Fibroblast of skin of left biceps (primary cell): ENCODE measurements at regions not wholly inside any gene's neighbourhood (a gene's known extent, or its start where the extent isn't known, plus 50 kb on each side); places are given as distances from the start of the nearest gene placed in this dataset.

Experiments
- DNase-seq, 2 experiments: peaks; one replicate each; pipeline ENCODE4 v3.0.0-alpha.2; 2013; ENCODE audit warnings: low read depth in 2 of 2

GRCh38 chr2:16507655-16508489, 157.8 kb downstream of the CYRIA start:
- no peak for DNase-seq

- no peak for DNase-seq
Measured at GRCh38 chr2:16506366-16506765, 159.3 kb downstream of the CYRIA start.

DNA sequence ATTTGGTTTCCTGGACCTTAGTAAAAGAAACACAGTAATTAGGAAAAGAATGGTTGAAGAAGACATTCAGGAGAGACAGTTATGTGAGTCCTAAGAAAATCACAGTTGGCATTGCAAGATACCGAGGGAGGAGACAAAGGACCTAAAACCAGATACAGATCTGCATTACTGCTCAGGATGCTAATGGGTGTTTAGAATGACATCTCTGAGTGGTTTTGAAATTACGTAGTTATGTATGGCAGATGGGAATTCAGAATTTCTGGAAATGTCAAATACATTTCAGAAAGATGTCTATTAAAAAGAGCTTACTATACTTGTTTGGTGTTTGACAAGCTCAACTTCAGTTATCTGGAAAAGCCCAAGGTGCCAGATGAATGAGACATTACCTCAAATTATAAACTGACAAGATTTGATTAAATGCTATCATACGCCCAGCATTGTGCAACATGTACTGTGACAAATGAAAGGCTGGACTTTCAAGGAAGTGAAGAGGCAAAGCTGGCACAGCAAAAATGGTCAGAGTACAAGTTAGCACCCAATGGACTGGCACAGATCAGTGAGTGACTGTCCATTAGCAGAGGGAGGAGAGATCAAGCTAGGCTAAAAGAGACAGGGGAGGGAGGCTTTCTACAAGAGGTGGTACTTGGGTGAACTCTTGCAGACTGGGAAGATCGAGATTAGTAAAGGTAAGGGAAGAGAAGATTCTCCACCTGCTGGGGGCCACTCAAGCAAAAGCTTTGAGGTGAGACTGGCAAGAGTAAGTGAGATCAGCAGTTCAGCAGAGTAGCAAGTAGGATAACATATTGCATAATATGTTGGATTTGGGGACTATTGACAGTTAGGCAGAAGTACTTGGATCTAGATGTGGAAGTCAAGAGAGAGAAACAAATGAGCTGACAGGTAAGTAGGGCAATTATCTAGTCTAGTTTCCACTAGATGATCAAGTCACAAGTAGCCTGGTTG, 168.9 kb downstream of the CYRIA start:
- no peak for DNase-seq

- DNase-seq: no peak
Measured at GRCh38 chr2:16495509-16496208, 170.0 kb downstream of the CYRIA start.

DNA sequence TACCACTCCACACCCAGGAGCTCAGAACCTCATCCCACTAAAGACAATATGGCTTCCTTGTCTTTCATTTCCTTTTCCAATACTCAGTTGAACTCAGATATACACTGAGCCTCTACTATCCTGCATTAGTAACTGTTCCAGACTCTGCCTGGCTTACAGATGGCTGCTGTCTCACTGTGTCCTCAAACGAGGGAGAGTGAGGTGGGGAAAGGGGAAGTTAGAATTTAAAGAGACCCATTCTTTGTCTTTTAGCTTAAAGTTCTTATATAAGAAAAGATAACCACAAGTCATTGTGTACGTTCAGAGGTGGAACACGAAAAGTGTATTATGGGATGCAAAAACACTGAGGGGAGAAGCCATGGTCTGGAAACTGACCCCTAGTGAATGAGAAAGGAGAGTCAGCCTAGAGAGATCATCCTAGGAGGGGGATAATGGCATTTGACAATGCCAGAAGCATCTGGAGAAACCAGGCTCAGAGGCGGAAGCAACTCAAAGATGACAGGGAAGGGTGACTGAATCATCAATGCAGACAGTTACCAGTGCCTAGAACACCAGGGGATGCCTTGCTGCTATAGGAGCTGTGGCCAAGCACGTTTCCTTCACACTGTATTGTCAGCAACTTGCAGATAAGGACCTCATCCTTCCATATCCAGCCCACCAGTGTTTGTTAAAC, 170.7 kb downstream of the CYRIA start:
- no peak for DNase-seq

DNA sequence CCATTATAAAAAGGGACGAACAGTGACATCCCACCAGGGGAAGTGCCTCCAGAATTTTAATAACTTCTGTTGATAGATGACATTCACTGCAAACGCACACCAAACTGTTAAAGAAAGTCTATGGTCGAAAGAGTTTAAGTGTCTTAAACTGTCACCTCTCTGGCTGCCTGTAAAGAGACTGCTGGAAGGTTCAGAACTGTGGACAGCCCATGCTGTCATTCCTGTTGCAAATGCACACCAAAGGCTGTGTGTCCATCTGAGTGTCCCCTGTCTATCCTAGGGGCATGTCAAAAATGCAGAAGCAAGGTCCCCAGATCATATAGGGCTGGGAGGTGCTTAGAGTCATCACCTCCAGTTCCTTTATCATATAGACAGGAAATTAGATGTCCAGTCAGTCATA, 171.8 kb downstream of the CYRIA start:
- DNase-seq: no peak

- DNase-seq: no peak
Measured at GRCh38 chr2:16487686-16488085, 177.9 kb downstream of the CYRIA start.

- no peak for DNase-seq
Measured at GRCh38 chr2:16485251-16485650, 180.4 kb downstream of the CYRIA start.

DNA sequence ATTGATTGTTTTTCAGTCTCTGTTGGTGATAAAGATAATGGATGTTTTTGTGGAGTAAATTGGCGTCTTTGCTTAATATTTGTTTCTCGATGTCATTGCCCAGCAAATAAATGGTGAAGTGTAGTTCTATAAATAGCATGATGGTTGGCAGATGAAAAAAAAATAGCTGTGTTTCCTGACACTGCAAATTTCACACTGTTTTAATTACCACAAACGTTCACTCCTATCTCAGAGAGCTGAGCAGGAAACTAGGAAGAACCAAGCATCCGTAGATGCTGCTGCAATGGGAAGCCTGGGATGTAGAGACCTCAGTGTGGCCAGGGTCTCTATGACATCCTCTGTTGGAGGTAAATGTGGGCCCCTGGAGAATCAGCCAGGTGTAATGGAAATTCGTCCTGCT, 183.2 kb downstream of the CYRIA start:
- DNase-seq: no peak

GRCh38 chr2:16481351-16481750, 184.3 kb downstream of the CYRIA start:
- no peak for DNase-seq

DNA sequence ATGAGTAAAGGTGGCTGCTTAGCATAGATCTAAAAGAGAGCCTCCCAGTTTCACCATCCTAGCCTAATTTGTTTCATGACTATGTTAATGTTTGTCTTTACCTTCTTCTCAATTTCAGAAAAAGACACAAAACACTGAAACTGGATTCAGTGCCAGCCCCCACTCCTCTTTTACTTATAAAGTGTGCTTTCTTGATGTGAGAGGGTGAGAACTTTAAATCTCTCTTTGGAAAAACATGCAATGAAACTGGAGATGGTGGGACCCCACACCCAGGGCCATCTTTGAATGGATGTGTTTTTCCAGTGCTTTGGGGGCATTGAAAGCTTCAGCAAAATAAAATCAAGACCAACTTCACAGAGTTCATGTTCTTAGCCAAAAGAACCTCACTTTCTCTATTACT, 185.9 kb downstream of the CYRIA start:
- DNase-seq: no peak

DNA sequence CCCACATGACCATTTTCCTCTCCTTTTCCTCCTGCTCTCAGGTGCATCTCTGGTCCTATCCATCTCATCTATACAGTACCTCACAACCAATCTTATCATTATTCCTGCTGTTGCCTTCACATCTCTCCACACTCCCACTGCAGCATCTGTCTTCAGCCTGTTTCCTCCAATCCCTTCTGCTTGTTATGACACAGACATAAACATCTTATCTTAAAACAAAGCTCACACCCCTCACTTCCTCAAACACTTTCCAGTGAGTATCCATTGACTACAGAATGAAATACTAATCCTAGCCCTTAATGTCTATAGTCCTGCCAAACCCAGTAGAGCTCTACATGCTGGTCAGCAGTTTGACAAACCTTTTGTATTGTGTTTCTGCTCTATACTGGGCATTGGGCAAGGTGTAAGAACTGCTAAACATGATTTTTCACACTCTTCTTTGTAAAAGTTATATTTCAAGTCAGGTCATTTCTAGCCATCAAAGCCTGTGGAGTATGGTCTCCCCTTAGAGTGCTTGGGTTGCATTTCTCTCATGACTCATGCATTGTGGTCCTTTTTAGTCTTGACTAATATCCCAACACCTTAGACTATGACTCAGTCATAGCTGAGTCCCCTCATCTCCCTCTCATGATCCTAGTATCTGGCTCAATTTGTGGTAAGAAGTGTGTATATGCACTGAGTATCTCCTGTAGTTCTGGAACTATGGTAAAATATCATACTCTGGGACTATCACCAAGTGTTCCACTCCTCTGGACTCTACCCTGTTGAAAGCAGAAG, 187.0 kb downstream of the CYRIA start:
- no peak for DNase-seq

GRCh38 chr2:16477648-16478047, 188.0 kb downstream of the CYRIA start:
- no peak for DNase-seq

- DNase-seq: no peak
Measured at GRCh38 chr2:16476866-16477265, 188.8 kb downstream of the CYRIA start.

DNA sequence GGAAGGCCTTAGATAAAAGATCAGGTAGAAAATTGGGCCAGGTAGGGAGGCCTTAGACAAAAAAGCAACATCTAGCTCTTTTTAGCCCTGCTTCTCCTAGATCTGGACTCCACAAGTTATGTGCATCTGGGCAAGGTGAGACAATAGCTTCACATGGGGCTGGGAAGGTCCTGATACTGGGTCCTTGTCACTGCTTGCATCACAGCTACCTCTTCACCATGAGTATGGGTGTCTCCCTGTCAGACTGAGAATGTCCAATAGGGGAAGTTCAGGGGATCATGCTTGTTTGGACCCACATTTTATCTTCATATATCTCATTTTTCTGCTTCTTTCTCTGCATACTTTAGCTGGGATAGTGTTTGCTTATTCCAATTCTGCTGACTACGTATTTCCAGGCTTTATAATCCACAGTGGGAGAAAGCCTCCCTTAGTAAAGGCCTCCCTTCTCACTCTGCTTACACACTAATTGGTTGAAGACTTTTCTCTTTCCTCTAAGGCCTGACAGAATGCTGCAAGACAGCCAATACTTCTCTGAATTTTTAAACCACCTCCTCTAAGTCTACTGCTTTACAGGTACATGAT, 189.6 kb downstream of the CYRIA start:
- no peak for DNase-seq

GRCh38 chr2:16475586-16475985, 190.0 kb downstream of the CYRIA start:
- DNase-seq: no peak

- DNase-seq: no peak
Measured at GRCh38 chr2:16473575-16473974, 192.1 kb downstream of the CYRIA start.

- DNase-seq: no peak
Measured at GRCh38 chr2:16470936-16471490, 194.6 kb downstream of the CYRIA start.

DNA sequence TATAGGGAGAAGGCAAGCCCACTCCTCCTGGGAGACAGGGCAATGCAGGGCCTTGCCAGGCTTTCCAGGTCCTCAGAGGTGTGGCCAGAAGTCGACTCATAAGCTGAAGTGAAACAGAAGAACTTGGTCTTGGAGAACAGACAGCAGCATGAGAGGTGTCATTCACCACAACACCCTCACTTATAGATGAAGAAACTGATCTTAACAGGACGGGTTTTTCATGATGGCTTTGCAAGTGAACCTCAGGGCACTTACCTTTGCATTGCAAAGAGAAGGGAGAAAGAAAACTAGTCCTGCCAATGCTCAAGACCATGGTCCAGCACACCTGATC, 198.8 kb downstream of the CYRIA start:
- DNase-seq: no peak

DNA sequence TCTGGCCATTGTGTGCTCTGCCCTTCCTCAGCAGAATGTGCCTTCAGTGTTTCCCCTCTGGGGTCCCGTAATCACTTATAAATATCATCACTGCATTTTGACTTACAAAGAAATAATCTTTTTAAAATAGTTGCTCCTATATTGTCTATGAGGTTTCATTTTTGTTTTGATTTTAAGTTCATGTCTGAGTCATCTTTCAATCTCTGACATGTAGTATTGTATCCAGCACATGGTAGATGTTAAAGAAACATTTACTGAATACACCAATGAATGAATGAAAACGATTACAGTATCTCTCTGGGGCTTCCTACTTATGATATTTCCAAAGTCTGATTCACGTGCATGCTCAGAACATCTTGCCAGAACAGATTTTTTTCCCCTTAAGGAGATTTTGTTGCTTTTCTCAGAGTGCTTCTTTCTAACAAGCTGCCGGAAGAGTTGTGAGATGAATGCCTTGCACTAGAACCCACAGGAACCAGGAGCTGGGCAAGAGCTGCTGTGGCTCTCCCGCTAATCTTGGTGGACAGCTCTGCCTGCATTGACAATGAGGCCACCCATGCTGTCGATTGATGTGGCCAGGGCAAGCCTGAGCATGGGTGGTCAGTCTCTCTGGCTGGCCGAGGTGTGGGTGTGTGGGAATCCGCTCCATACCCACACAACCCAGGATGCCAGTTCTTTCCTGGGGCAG, 199.4 kb downstream of the CYRIA start:
- no peak for DNase-seq
